ENCODE measurements at regions not wholly inside any gene's neighbourhood (a gene's known extent, or its start where the extent isn't known, plus 50 kb on each side); places are given as distances from the start of the nearest gene placed in this dataset.

- DNase-seq (ENCODE audit: low read depth in 2 of 2) = no peak
Observed at GRCh38 chr10:129136951-129137350, 330.1 kb upstream of the MGMT start.

- DNase-seq (ENCODE audit: low read depth in 2 of 2) = no peak
Observed at GRCh38 chr10:129140921-129141885, 325.8 kb upstream of the MGMT start.

GRCh38 chr10:129151281-129151680 is 315.8 kb upstream of the MGMT start:
- no peak for DNase-seq (ENCODE audit: low read depth in 2 of 2)

GRCh38 chr10:129156406-129156805 is 310.6 kb upstream of the MGMT start:
- no peak for DNase-seq (ENCODE audit: low read depth in 2 of 2)

GRCh38 chr10:129157185-129157584 is 309.9 kb upstream of the MGMT start:
- DNase-seq (ENCODE audit: low read depth in 2 of 2) = no peak

GRCh38 chr10:129161150-129161549 is 305.9 kb upstream of the MGMT start:
- DNase-seq (ENCODE audit: low read depth in 2 of 2) = no peak

- no peak for DNase-seq (ENCODE audit: low read depth in 2 of 2)
Observed at GRCh38 chr10:129163531-129163930, 303.5 kb upstream of the MGMT start.

- DNase-seq (ENCODE audit: low read depth in 2 of 2) = no peak
Observed at GRCh38 chr10:129165076-129165720, 301.8 kb upstream of the MGMT start.

- no peak for DNase-seq (ENCODE audit: low read depth in 2 of 2)
Observed at GRCh38 chr10:129165770-129166169, 301.3 kb upstream of the MGMT start.

- DNase-seq (ENCODE audit: low read depth in 2 of 2) = no peak
Observed at GRCh38 chr10:129168660-129169059, 298.4 kb upstream of the MGMT start.

GRCh38 chr10:129169115-129169514 is 297.9 kb upstream of the MGMT start:
- no peak for DNase-seq (ENCODE audit: low read depth in 2 of 2)

- no peak for DNase-seq (ENCODE audit: low read depth in 2 of 2)
Observed at GRCh38 chr10:129170812-129171211, 296.2 kb upstream of the MGMT start.

GRCh38 chr10:129171812-129172211 is 295.2 kb upstream of the MGMT start:
- DNase-seq (ENCODE audit: low read depth in 2 of 2) = no peak

- no peak for DNase-seq (ENCODE audit: low read depth in 2 of 2)
Observed at GRCh38 chr10:129174232-129175014, 292.6 kb upstream of the MGMT start.

- no peak for DNase-seq (ENCODE audit: low read depth in 2 of 2)
Observed at GRCh38 chr10:129179245-129179971, 287.6 kb upstream of the MGMT start.

- DNase-seq (ENCODE audit: low read depth in 2 of 2) = no peak
Observed at GRCh38 chr10:129179972-129180678, 286.9 kb upstream of the MGMT start.

GRCh38 chr10:129184196-129184595 is 282.8 kb upstream of the MGMT start:
- DNase-seq (ENCODE audit: low read depth in 2 of 2) = no peak

- no peak for DNase-seq (ENCODE audit: low read depth in 2 of 2)
Observed at GRCh38 chr10:129187331-129187730, 279.7 kb upstream of the MGMT start.

- no peak for DNase-seq (ENCODE audit: low read depth in 2 of 2)
Observed at GRCh38 chr10:129191797-129192196, 275.2 kb upstream of the MGMT start.

- DNase-seq (ENCODE audit: low read depth in 2 of 2) = no peak
Observed at GRCh38 chr10:129192344-129193128, 274.5 kb upstream of the MGMT start.
